Activated T-cell treated with anti-CD3 and anti-CD28 coated beads for 1 hour (primary cell): ENCODE measurements at regions not wholly inside any gene's neighbourhood (a gene's known extent, or its start where the extent isn't known, plus 50 kb on each side); places are given as distances from the start of the nearest gene placed in this dataset.

Source experiments
- DNase-seq: peaks from one replicate; pipeline ENCODE4 v3.0.0-alpha.2; 2020; ENCODE audit warnings: low read depth

DNA sequence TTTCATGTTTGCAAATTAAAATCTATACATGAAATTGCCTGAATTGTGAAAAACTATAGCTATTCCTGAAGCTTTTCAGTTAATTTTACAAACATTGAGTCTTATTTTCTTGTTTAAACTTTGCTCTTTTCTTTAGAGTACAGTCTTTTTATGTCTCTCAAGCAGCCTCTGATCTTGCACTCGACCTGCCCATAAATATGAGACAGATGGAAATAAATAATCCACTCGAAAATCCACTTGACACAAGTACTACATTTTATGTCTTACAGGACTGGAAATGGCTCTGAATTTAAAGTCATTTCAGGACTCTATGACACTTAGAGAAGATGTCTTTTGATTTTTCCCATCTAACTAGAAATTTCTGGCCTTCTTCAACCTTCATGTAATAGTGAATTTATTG, 283.8 kb downstream of the USP25 start:
- no peak for DNase-seq

GRCh38 chr21:16020878-16021277, 291.1 kb downstream of the USP25 start:
- DNase-seq, result no peak

GRCh38 chr21:16022116-16022515, 292.3 kb downstream of the USP25 start:
- DNase-seq, result no peak

GRCh38 chr21:16022921-16023320, 293.1 kb downstream of the USP25 start:
- DNase-seq, result no peak

DNA sequence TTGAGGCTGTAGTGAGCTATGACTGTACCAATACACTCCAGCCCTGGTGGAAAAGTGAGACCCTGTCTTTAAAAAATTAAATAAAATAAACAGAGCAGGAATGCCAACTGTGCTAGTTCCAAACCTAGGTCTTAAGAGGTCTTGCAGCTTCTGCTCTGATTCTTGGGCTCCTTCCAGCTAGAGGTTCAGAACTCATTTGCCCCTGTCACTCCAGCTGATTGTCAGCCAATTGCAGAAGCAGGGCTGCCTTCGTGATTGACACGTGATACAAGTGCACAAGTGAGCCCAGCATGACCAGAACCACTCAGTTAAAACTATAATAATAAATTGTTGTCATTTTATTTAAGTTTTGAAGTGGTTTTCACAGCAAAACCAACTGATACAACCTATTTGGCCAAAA, 298.4 kb downstream of the USP25 start:
- no peak for DNase-seq

GRCh38 chr21:16028941-16029464, 299.2 kb downstream of the USP25 start:
- no peak for DNase-seq

DNA sequence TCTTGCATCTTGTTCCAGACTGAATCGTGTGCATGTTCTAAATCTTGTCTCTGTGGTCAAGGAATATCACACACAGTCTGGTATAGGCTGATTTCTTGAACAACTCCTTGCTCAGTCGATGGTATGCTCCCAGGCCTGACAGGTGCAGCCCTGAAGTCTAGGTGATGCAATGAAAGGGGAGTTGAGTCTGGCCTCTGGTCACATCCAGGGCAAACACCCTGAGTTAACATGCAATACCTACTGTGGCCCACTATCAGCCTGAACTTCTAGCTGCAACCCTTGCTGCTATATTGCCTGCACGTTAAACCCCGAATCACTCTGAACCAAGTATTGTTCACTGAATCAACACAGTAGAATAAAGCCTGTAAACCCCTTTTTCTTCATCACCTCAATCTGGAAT, 303.4 kb downstream of the USP25 start:
- no peak for DNase-seq

DNA sequence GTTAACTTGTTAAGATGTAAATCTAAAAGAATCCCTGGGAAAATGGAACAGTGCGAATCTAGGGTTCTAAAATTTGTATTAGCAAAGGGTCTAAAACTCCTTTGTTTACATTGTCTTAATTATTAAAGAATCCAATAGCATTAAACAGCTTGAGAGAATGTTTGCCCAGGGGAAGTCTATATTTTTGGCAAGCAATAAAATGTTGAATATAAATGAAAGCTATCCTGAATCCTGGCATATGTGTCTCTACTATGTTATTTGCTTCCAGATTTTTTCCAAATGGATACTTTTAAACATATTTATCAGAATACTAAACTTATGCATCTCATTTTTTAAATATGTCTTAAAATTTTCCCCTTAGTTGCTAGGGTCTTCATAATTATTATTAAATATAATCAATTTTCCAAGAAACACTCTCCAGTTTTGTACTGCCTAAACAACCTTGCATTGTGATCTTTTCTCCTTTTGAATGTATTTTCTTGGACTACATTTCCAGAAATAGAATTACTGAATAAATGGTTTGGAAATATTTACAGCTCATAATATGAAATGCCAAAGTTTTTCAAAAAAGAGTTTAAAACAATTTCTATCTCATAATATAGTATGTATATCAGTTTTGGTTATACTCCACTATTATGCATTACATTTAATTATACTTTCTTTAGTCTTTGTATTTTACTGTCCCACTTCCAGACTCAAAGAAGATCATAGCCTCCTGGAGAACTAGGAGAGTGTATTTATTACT, 304.8 kb downstream of the USP25 start:
- DNase-seq, result no peak

DNA sequence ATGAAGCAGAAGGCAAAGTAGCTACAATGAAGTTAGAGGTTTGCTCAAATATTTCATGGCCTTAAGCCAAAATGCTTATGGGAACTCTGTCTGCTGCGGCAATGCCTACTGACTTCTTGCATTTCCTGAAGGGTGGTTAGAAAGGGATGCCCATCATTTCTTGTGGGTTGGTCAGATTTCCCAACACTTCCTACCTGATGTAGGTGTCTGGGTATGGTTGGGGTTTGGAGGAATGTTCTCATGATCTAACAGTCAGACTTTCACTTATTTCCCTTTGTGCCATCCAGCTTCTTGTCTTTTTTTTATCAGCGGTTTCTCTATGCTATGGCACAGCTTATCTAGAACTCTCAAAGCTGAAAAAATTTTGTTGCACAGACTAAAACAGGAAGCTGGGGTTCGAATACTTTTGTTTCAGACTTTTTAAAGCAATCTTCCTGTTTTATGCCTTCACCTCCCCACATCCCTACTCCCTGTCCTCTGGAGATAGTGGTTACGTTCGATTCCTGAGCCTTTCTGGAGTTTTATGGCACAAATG, 307.7 kb downstream of the USP25 start:
- DNase-seq, result no peak

GRCh38 chr21:16040601-16041000, 310.8 kb downstream of the USP25 start:
- no peak for DNase-seq

DNA sequence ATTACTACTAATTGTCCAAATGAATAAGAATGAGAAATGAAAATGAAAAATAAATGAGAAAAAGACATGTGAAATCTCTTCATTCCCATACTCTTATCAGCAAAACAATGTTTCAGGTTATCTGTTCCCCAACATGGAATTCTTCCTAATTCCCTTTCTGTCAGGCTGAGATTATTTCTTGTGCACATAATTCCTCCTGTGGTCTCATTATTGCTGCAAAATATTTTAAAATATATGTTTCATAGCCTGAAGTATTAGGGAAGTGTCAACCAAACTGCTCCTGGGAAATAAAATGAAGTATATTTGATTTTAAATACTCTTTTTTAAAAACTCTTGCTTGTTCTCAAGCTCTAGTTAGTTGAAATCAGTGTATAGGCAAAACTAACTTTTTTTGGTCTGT, 314.9 kb downstream of the USP25 start:
- no peak for DNase-seq

DNA sequence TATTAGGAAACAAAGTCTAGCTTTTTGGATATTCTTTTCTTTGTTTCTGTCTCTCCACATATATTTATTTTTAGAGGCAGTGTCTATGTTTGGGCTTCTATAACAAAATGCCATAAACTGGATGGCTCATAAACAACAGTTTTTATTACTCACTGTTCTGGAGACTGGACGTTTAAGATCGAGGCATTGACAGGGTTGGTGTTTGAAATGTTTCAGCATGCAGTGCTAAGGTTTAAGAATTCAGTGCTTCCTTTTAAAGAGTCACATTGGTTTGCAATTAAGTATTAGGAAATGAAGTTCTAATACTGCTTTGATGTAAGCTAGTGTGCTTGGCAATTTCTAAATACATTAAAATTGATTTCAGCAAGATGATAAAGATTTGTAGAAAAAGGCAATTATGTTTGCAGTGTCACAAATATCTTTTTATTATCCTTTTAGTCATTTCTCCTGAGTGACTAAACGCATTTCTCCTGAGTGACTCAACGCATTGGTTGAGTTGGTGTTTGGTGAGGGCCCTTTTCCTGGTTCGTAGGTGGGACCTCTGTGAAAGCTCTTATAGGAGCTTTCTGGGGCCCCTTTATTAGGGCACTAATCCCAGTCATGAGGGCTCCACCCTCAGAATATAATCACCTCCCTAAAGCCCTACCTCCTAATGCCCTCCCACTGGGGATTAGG, 317.0 kb downstream of the USP25 start:
- no peak for DNase-seq

DNA sequence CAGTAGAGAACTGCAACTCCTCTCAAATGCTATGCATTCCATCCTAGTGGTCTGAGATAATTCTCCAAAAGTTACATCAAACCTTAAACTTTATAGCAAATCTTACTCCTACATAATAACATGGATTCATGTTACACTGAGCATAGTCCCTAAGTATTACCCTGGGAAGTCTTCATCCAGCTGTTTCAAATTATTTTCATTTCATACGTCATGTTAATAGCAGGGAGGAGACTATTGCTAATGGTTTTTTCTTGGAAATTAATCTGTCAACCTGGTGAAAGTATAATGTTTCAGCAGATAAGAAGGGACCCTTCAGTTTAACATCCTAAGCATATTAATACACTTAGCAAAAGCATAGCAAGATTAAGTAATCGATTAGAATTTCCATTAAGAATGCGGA, 318.1 kb downstream of the USP25 start:
- no peak for DNase-seq

DNA sequence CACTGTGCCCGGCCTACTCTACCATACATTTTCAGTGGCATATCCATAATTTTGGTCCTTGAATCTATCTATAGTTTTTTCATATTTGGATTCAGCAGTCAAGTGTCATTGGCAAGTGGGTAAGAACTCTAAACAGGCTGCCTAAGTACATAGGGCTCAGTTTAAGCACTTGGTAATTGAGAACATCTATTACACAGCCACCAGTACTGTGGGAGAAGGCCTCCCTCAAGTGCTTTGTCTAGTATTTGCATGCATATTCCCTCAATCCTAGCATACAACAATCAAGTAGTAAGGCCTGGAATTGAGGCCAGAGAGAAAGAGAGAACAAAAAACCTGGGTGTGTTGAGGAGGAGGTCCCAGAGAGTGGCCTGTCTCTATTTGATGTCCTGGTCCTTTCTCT, 325.2 kb downstream of the USP25 start:
- DNase-seq, result no peak

GRCh38 chr21:16058896-16059295, 329.1 kb downstream of the USP25 start:
- no peak for DNase-seq

DNA sequence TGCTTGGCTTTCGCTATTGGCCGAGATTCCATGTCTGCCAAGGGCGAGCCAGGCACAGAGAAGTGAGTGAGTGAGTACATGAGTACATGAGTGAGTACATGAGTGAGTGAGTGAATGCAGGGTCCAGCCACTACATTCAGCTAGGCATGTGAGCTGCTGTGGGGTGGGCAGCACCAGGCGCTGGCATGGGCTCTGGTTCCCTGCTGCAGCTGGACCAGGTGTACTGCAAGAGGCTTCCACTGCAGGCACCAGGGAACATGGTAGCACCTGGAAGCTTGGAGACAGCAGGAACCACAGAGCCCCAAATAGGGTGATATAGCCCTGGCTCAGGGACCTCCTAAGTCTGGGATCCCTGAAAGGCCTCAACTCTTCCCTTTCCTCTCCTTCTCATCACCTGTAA, 330.2 kb downstream of the USP25 start:
- no peak for DNase-seq

GRCh38 chr21:16061194-16061593, 331.4 kb downstream of the USP25 start:
- no peak for DNase-seq

DNA sequence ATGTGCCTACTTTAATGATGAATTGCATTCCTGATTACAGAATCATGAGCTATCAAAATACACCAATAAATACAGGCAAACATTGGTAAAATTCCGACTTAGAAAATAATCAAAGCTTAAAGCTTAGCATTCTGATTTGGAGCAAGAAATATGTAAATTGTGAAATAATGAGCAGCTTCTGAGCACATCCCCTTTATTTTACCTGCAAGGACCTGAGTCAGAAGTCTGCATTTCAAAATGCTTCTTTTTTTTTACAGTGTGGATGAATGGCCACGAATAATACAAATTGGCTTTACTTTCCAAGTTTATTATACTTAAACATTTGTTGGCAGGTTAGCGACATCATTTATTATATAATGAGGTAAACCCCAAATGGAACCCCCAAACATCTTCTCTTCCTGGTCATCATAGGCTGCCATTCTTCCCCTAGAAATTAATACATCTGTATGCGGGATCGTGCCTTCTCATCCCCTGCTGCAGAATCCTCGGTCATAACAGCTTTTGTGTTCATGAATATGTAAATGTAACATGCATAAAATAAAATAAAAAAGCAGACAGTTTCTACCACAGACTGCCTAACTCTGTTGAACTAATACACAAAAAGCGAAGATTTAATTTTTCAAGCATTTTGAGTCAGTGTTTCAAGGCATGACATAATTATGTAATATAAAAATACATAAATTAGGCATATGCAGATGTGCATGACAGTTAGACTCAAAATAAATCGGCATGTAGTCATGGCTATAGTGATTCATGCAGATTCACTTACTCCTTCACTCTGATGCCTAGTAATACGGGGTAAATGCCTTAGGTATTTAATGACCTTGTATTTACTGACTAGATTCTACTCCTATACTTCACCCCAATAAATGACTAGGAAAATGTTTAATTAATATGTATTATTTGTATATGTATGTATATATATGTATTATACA, 339.7 kb downstream of the USP25 start:
- no peak for DNase-seq

GRCh38 chr21:16070207-16070651, 340.4 kb downstream of the USP25 start:
- DNase-seq, result no peak

GRCh38 chr21:16071092-16071491, 341.3 kb downstream of the USP25 start:
- DNase-seq, result no peak

- DNase-seq, result no peak
These were observed 342.0 kb downstream of the USP25 start for GRCh38 chr21:16071761-16072160.

DNA sequence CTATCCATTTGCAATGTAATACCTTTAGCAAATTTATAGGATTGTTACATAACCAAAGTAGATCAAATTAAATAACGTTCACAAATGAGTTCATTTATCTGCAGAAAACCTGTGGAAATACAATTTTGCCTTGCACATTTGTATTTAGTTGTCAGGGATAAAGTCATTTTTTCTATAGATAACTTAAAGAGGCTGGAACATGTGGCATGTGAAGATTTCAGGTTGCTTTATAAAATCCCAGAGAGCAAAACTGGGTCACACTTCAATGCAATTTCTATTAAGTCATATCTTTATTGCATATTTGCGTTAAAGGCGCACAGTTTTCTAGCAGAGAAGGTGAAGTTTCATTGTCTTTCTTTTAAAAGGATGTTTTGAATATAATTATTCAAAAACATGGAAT, 342.4 kb downstream of the USP25 start:
- DNase-seq, result no peak
